Loucy (cell line): ENCODE measurements at regions not wholly inside any gene's neighbourhood (a gene's known extent, or its start where the extent isn't known, plus 50 kb on each side); places are given as distances from the start of the nearest gene placed in this dataset.

Experiments
- EZH2phosphoT487 ChIP-seq: fragments of 200-600 bp; IDR thresholded peaks from 2 replicates; pipeline ENCODE4 v1.6.1; 2018; ENCODE audit warnings: antibody characterized with exemption, mild to moderate bottlenecking, moderate library complexity, borderline replicate concordance
- TF ChIP-seq, protein P1 (sequence below): fragments of 200-600 bp; sonication (generic); conservative IDR thresholded peaks from 2 replicates; pipeline ENCODE4 v1.5.1; 2014; ENCODE audit warnings: mild to moderate bottlenecking, antibody characterized with exemption, low read length

DNA sequence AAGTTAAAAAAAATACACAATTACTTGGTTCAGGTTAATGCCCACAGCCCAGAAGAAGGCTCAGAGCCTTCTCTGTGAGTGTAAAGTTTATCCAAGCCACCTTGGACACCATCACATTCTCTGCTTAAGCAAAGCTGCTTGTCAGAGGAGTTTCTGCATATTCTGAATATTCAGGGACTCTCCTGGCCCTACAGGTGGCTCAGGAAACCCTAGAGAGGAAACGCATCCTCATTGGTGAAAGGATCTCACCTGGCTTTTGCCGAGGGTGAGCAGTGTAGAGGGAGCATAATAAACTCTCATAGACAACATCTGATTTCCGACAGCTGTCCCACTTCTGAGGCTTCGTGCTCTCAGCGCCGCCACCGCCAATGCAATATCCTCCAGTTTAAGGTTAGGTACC is 239.9 kb upstream of the TSHZ3 start:
- TF ChIP-seq, protein P1, sequence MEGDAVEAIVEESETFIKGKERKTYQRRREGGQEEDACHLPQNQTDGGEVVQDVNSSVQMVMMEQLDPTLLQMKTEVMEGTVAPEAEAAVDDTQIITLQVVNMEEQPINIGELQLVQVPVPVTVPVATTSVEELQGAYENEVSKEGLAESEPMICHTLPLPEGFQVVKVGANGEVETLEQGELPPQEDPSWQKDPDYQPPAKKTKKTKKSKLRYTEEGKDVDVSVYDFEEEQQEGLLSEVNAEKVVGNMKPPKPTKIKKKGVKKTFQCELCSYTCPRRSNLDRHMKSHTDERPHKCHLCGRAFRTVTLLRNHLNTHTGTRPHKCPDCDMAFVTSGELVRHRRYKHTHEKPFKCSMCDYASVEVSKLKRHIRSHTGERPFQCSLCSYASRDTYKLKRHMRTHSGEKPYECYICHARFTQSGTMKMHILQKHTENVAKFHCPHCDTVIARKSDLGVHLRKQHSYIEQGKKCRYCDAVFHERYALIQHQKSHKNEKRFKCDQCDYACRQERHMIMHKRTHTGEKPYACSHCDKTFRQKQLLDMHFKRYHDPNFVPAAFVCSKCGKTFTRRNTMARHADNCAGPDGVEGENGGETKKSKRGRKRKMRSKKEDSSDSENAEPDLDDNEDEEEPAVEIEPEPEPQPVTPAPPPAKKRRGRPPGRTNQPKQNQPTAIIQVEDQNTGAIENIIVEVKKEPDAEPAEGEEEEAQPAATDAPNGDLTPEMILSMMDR, result no peak
- no peak for TF ChIP-seq EZH2phosphoT487
